Choroid plexus epithelial cell (primary cell): ENCODE measurements at regions not wholly inside any gene's neighbourhood (a gene's known extent, or its start where the extent isn't known, plus 50 kb on each side); places are given as distances from the start of the nearest gene placed in this dataset.

ENCODE experiments used
- DNase-seq: peaks from one replicate; pipeline ENCODE4 v3.0.0-alpha.2; 2010; ENCODE audit warnings: low read depth
- H3K4me3 ChIP-seq: 2 replicates; pipeline ENCODE4 v1.5.1; 2011; ENCODE audit warnings: low read depth, mild to moderate bottlenecking, control low read depth, low read length, moderate library complexity
- CTCF ChIP-seq: conservative IDR thresholded peaks from 2 replicates; pipeline ENCODE4 v1.5.1; 2011; ENCODE audit warnings: low read depth, mild to moderate bottlenecking, control low read depth, inconsistent platforms, low read length, moderate library complexity

- H3K4me3 ChIP-seq, result no peak overlapping the region
- no peak for DNase-seq
- no peak for TF ChIP-seq CTCF
Observed at GRCh38 chr2:103419506-103419905, 657.7 kb downstream of the TMEM182 start.

- H3K4me3 ChIP-seq, result no peak overlapping the region
- no peak for TF ChIP-seq CTCF
- DNase-seq, result no peak
Observed at GRCh38 chr2:103423100-103423499, 661.3 kb downstream of the TMEM182 start.

GRCh38 chr2:103427567-103427966 lies 665.7 kb downstream of the TMEM182 start:
- no peak overlapping the region for H3K4me3 ChIP-seq
- TF ChIP-seq CTCF, result no peak
- DNase-seq, result no peak

- TF ChIP-seq CTCF, result no peak
- no peak overlapping the region for H3K4me3 ChIP-seq
- no peak for DNase-seq
Observed at GRCh38 chr2:103430191-103430590, 668.4 kb downstream of the TMEM182 start.

- H3K4me3 ChIP-seq, result no peak overlapping the region
- no peak for TF ChIP-seq CTCF
- no peak for DNase-seq
Observed at GRCh38 chr2:103435010-103435409, 673.2 kb downstream of the TMEM182 start.

- no peak for TF ChIP-seq CTCF
- DNase-seq, result no peak
- H3K4me3 ChIP-seq, result no peak overlapping the region
Observed at GRCh38 chr2:103437161-103437560, 675.3 kb downstream of the TMEM182 start.

GRCh38 chr2:103445347-103445746 lies 683.5 kb downstream of the TMEM182 start:
- no peak for DNase-seq
- TF ChIP-seq CTCF, result no peak
- H3K4me3 ChIP-seq, result no peak overlapping the region
